Endothelial cell (in vitro differentiated cells): ENCODE measurements at regions not wholly inside any gene's neighbourhood (a gene's known extent, or its start where the extent isn't known, plus 50 kb on each side); places are given as distances from the start of the nearest gene placed in this dataset.

Experiments used
- DNase-seq: peaks from one replicate; pipeline ENCODE4 v3.0.0; 2021; ENCODE audit warnings: low spot score
- H3K27ac Mint-ChIP-seq: one replicate; pipeline ENCODE4 v1.8.0; 2021; ENCODE audit warnings: mixed read lengths, inconsistent platforms; ENCODE audit not compliant: unreplicated experiment
- H3K27me3 Mint-ChIP-seq: one replicate; pipeline ENCODE4 v1.8.0; 2021; ENCODE audit warnings: mild to moderate bottlenecking, moderate library complexity, mixed read lengths, inconsistent platforms; ENCODE audit not compliant: unreplicated experiment
- H3K36me3 Mint-ChIP-seq: one replicate; pipeline ENCODE4 v1.8.0; 2021; ENCODE audit warnings: mild to moderate bottlenecking, low read depth, mixed read lengths, inconsistent platforms; ENCODE audit not compliant: unreplicated experiment
- H3K4me1 Mint-ChIP-seq: one replicate; pipeline ENCODE4 v1.8.0; 2021; ENCODE audit warnings: mild to moderate bottlenecking, mixed read lengths, inconsistent platforms; ENCODE audit not compliant: unreplicated experiment
- H3K4me3 Mint-ChIP-seq: one replicate; pipeline ENCODE4 v1.8.0; 2021; ENCODE audit warnings: mild to moderate bottlenecking, mixed read lengths, inconsistent platforms; ENCODE audit not compliant: unreplicated experiment
- H3K9me3 Mint-ChIP-seq: one replicate; pipeline ENCODE4 v1.8.0; 2021; ENCODE audit warnings: mixed read lengths, inconsistent platforms; ENCODE audit not compliant: unreplicated experiment
- CTCF ChIP-seq: fragments of 200-600 bp; sonication (generic); IDR thresholded peaks from one replicate; pipeline ENCODE4 v1.5.0; 2021; ENCODE audit warnings: antibody characterized with exemption; ENCODE audit not compliant: unreplicated experiment

DNA sequence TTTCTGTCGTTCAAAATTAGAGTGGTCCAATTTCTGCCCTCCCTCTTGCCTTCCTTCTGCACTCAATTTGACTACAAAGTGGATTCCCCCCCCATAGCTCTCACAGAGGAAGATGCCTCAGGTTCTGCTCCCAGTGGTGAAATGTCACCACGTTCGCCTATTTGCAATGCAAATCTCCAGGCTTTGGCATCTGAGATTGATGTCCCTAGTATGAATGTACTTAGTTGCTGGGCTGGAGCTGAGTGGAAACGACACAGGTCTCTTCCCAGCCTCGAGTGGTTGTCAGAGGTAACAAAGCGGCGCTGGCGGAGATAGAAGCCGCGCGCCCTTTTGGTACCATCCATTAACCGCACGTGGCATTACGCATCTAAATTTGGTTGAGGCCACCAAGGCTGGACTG lies 860.1 kb downstream of the MCTP2 start:
- no peak for DNase-seq

GRCh38 chr15:95095250-95095649 lies 863.9 kb downstream of the MCTP2 start:
- TF ChIP-seq CTCF: no peak
- no peak for DNase-seq
- H3K9me3 Mint-ChIP-seq: no peaks in the 10 kb centered on the region
- no peak overlapping the region for H3K4me3 Mint-ChIP-seq
- no peaks in the 10 kb centered on the region for H3K27me3 Mint-ChIP-seq
- no peaks in the 10 kb centered on the region for H3K36me3 Mint-ChIP-seq
- no peaks in the 10 kb centered on the region for H3K4me1 Mint-ChIP-seq
- H3K27ac Mint-ChIP-seq: no peak overlapping the region

More for the DNA sequence above, 860.1 kb downstream of the MCTP2 start:
- TF ChIP-seq CTCF: no peak
- Mint-ChIP-seq H3K4me3 (no peak overlapping the region), H3K27ac (no peak overlapping the region), H3K9me3 (no peaks in the 10 kb centered on the region), H3K27me3 (no peaks in the 10 kb centered on the region), H3K36me3 (no peaks in the 10 kb centered on the region), H3K4me1 (no peaks in the 10 kb centered on the region)

DNA sequence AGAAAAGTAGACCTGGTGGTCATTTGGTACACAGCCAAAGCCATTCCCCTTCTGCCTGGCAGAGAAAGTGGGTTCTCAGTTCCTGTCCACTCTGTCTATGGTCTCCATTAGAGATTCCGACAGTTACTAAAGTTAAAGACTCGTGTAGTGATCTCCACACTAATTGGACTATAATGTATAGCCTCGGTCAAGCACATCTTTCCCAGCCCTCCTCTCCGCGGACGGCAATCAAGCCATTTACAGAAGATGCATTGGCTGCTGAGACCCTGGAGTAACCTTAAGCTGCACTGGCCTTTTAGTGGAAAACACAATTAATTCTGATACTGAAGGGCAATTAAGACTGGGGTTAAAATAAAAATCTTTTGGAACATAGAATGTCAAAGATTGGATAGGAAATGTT lies 865.3 kb downstream of the MCTP2 start:
- Mint-ChIP-seq H3K4me3 (no peak overlapping the region), H3K27ac (no peak overlapping the region), H3K4me1 (no peaks in the 10 kb centered on the region), H3K9me3 (no peaks in the 10 kb centered on the region), H3K27me3 (no peaks in the 10 kb centered on the region), H3K36me3 (no peaks in the 10 kb centered on the region)
- DNase-seq: no peak
- TF ChIP-seq CTCF: no peak

DNA sequence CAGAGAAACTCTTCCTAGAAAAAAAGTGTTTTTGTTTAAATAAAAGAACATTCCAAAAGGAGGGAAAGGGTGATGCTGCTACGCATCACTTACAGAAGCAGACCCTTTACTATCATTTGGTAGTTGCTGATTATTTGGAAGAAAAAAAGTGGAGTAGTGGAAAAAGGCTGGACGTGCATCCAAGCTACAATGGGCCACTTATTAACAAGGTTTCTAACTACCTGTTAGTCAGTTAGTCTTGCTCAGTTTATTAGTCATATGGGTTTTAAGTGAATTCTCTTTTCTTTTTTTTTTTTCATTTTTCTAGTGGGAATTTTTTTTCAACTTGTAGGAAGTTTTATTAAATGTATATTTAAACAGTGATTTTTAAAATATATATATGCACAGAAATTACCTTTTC lies 866.0 kb downstream of the MCTP2 start:
- Mint-ChIP-seq H3K4me1 (no peaks in the 10 kb centered on the region), H3K27me3 (no peaks in the 10 kb centered on the region), H3K9me3 (no peaks in the 10 kb centered on the region), H3K36me3 (no peaks in the 10 kb centered on the region), H3K4me3 (no peak overlapping the region), H3K27ac (no peak overlapping the region)
- no peak for DNase-seq
- TF ChIP-seq CTCF: no peak

DNA sequence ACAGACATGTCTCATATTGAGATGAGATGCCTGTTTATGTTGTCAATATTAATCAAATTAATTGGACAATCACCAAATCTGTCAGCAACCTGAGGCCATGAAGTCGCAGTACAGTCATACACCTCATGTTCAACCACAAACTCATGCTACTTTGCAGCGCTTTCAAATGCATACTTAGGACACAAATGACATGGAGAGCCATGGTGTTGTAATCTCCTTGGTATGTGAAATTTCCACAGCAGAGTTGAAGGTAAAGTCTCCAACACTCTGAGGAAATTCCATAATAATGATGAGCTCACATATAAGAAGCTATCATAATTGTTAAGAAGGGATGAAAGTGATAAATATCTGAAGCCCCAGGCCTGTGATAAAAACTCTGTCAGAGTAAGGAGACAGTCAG lies 873.9 kb downstream of the MCTP2 start:
- H3K4me3 Mint-ChIP-seq: no peak overlapping the region
- no peak for DNase-seq
- no peaks in the 10 kb centered on the region for H3K9me3 Mint-ChIP-seq
- TF ChIP-seq CTCF: no peak
- H3K4me1 Mint-ChIP-seq: no peaks in the 10 kb centered on the region
- no peak overlapping the region for H3K27ac Mint-ChIP-seq
- no peaks in the 10 kb centered on the region for H3K27me3 Mint-ChIP-seq
- no peaks in the 10 kb centered on the region for H3K36me3 Mint-ChIP-seq
